ENCODE measurements at regions not wholly inside any gene's neighbourhood (a gene's known extent, or its start where the extent isn't known, plus 50 kb on each side); places are given as distances from the start of the nearest gene placed in this dataset.

GRCh38 chr1:170219163-170219562, 73.4 kb downstream of the NTMT2 start:
- DNase-seq (ENCODE audit: low read depth in 2 of 3, low spot score in 1 of 3), result no peak

GRCh38 chr1:170221031-170221430, 75.3 kb downstream of the NTMT2 start:
- no peak for DNase-seq (ENCODE audit: low read depth in 2 of 3, low spot score in 1 of 3)

- no peak for DNase-seq (ENCODE audit: low read depth in 2 of 3, low spot score in 1 of 3)
Measured at GRCh38 chr1:170221495-170221894, 75.7 kb downstream of the NTMT2 start.

GRCh38 chr1:170224469-170224868, 78.7 kb downstream of the NTMT2 start:
- no peak for DNase-seq (ENCODE audit: low read depth in 2 of 3, low spot score in 1 of 3)

- DNase-seq (ENCODE audit: low read depth in 2 of 3, low spot score in 1 of 3), result no peak
Measured at GRCh38 chr1:170225781-170226530, 80.2 kb downstream of the NTMT2 start.

- DNase-seq (ENCODE audit: low read depth in 2 of 3, low spot score in 1 of 3), result no peak
Measured at GRCh38 chr1:170226767-170227166, 81.0 kb downstream of the NTMT2 start.

- no peak for DNase-seq (ENCODE audit: low read depth in 2 of 3, low spot score in 1 of 3)
Measured at GRCh38 chr1:170230323-170230722, 84.6 kb downstream of the NTMT2 start.

- no peak for DNase-seq (ENCODE audit: low read depth in 2 of 3, low spot score in 1 of 3)
Measured at GRCh38 chr1:170231662-170232061, 85.9 kb downstream of the NTMT2 start.

- DNase-seq (ENCODE audit: low read depth in 2 of 3, low spot score in 1 of 3), result no peak
Measured at GRCh38 chr1:170238704-170239391, 93.1 kb downstream of the NTMT2 start.

- DNase-seq (ENCODE audit: low read depth in 2 of 3, low spot score in 1 of 3), result no peak
Measured at GRCh38 chr1:170239445-170239844, 93.7 kb downstream of the NTMT2 start.

- DNase-seq (ENCODE audit: low read depth in 2 of 3, low spot score in 1 of 3), result no peak
Measured at GRCh38 chr1:170240409-170240808, 94.7 kb downstream of the NTMT2 start.

- no peak for DNase-seq (ENCODE audit: low read depth in 2 of 3, low spot score in 1 of 3)
Measured at GRCh38 chr1:170241266-170241851, 95.6 kb downstream of the NTMT2 start.

- no peak for DNase-seq (ENCODE audit: low read depth in 2 of 3, low spot score in 1 of 3)
Measured at GRCh38 chr1:170247751-170248521, 102.2 kb downstream of the NTMT2 start.

- no peak for DNase-seq (ENCODE audit: low read depth in 2 of 3, low spot score in 1 of 3)
Measured at GRCh38 chr1:170250531-170251276, 104.9 kb downstream of the NTMT2 start.

- DNase-seq (ENCODE audit: low read depth in 2 of 3, low spot score in 1 of 3), result no peak
Measured at GRCh38 chr1:170252851-170253579, 107.3 kb downstream of the NTMT2 start.

GRCh38 chr1:170254371-170254770, 108.6 kb downstream of the NTMT2 start:
- DNase-seq (ENCODE audit: low read depth in 2 of 3, low spot score in 1 of 3), result no peak

- no peak for DNase-seq (ENCODE audit: low read depth in 2 of 3, low spot score in 1 of 3)
Measured at GRCh38 chr1:170261669-170262068, 115.9 kb downstream of the NTMT2 start.

GRCh38 chr1:170262276-170262939, 116.6 kb downstream of the NTMT2 start:
- DNase-seq (ENCODE audit: low read depth in 2 of 3, low spot score in 1 of 3), result no peak

- DNase-seq (ENCODE audit: low read depth in 2 of 3, low spot score in 1 of 3), result no peak
Measured at GRCh38 chr1:170265234-170265633, 119.5 kb downstream of the NTMT2 start.

GRCh38 chr1:170267317-170267716, 121.6 kb downstream of the NTMT2 start:
- no peak for DNase-seq (ENCODE audit: low read depth in 2 of 3, low spot score in 1 of 3)
